ENCODE measurements at regions not wholly inside any gene's neighbourhood (a gene's known extent, or its start where the extent isn't known, plus 50 kb on each side); places are given as distances from the start of the nearest gene placed in this dataset.

DNA sequence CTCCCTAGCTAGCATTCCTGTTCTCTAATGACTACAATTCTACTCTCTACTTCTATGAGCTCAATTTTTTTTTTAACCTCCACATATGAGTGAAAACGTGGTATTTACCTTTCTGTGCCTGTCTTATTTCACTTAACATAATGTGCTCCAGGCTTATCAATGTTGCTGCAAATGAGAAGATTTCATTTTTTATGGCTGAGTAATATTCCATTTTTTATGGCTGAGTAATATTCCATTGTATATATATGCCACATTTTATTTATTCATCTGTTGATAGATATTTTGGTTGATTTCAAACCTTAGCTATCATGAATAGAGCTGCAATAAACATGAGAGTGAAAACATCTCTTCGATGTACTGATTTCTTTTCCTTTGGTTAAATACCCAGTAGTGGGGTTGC is 159.6 kb upstream of the TPK1 start:
- TF ChIP-seq, protein P1, sequence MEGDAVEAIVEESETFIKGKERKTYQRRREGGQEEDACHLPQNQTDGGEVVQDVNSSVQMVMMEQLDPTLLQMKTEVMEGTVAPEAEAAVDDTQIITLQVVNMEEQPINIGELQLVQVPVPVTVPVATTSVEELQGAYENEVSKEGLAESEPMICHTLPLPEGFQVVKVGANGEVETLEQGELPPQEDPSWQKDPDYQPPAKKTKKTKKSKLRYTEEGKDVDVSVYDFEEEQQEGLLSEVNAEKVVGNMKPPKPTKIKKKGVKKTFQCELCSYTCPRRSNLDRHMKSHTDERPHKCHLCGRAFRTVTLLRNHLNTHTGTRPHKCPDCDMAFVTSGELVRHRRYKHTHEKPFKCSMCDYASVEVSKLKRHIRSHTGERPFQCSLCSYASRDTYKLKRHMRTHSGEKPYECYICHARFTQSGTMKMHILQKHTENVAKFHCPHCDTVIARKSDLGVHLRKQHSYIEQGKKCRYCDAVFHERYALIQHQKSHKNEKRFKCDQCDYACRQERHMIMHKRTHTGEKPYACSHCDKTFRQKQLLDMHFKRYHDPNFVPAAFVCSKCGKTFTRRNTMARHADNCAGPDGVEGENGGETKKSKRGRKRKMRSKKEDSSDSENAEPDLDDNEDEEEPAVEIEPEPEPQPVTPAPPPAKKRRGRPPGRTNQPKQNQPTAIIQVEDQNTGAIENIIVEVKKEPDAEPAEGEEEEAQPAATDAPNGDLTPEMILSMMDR (IDR thresholded peaks at IDR 0.05; ENCODE audit: low read depth, low read length), result no peak
- no peak for TF ChIP-seq EZH2phosphoT487 (IDR thresholded peaks at IDR 0.05; ENCODE audit: low read depth)
